ENCODE measurements at regions not wholly inside any gene's neighbourhood (a gene's known extent, or its start where the extent isn't known, plus 50 kb on each side); places are given as distances from the start of the nearest gene placed in this dataset.

DNA sequence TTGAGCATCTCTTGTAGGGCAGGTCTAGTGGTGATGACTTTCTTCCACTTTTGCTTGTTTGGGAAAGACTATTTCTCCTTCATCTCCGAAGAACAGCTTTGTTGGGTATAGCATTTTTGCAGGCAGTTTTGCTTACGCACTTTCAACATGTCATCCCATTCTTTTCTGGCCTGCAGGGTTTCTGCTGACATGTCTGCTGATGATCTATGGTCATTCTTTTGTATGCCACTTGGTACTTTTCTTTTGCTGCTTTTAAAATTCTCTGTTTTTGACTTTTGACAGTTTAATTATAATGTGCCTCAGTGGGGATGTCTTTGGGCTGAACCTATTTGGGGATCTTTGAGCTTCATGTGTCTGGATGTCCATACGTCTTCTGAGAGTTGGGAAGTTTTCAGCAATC, 78.2 kb downstream of the PTHLH start:
- H3K27ac ChIP-seq: no peak overlapping the region
- no peaks in the 10 kb centered on the region for H3K36me3 ChIP-seq (replicated peaks)
- in situ Hi-C loops (cut with HindIII; ENCODE audit: low pct_ligation_motif_present, low sequenced_read_pairs): no loop called here
- no peak for DNase-seq
- H3K4me3 ChIP-seq (ENCODE audit: low read depth, low read length): no peak overlapping the region
- H3K27me3 ChIP-seq (replicated peaks): no peaks in the 10 kb centered on the region
- TF ChIP-seq CTCF (IDR thresholded peaks at IDR 0.05; ENCODE audit: low read depth, low read length, missing control alignments): no peak

DNA sequence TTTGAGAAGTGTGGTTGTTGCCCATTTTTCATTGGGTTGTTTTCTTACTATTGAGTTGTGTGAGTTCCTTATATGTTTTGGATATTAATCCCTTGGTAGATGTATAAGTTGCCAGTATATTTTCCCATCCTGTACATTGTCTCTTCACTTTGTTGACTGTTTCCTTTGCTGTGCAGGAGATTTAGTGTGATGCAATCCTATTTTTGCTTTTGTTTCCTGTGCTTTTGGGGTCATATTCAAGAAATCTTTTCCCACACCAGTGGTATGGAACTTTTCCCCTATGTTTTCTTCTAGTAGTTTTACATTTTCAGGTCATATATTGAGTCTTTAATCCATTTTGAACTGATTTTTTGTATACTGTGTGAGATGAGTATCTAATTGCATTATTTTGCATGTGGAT, 92.8 kb downstream of the PTHLH start:
- DNase-seq: no peak
- in situ Hi-C loops (cut with HindIII; ENCODE audit: low pct_ligation_motif_present, low sequenced_read_pairs): no loop called here

DNA sequence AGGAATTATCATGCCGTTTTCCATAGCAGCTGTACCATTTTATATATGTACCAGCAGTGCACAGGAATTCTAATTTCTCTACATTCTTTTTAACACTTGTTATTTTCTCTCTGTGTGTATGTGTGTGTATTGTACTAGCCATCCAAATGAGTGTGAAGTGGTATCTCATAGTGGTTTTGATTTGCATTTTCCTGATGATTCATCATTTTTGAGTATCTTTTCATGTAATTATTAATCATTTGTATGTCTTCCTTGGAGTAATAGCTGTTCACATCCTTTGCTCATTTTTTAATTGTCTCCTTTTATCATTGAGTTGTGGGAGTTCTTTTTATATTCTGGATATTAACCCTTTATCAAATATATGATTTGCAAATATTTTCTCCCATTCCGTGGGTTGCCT, 95.6 kb upstream of the MANSC4 start:
- Histone ChIP-seq H3K27ac (no peak overlapping the region), H3K36me3 (replicated peaks) (no peaks in the 10 kb centered on the region), H3K4me3 (ENCODE audit: low read depth, low read length) (no peak overlapping the region), H3K27me3 (replicated peaks) (no peaks in the 10 kb centered on the region)
- DNase-seq: no peak
- no peak for TF ChIP-seq CTCF (IDR thresholded peaks at IDR 0.05; ENCODE audit: low read depth, low read length, missing control alignments)
- in situ Hi-C loops (cut with HindIII; ENCODE audit: low pct_ligation_motif_present, low sequenced_read_pairs): no loop called here

More for the DNA sequence above, 92.8 kb downstream of the PTHLH start:
- no peak for TF ChIP-seq CTCF (IDR thresholded peaks at IDR 0.05; ENCODE audit: low read depth, low read length, missing control alignments)
- Histone ChIP-seq H3K27me3 (replicated peaks) (no peaks in the 10 kb centered on the region), H3K36me3 (replicated peaks) (no peaks in the 10 kb centered on the region), H3K4me3 (ENCODE audit: low read depth, low read length) (no peak overlapping the region), H3K27ac (no peak overlapping the region)

- H3K27ac ChIP-seq: no peak overlapping the region
- TF ChIP-seq CTCF (IDR thresholded peaks at IDR 0.05; ENCODE audit: low read depth, low read length, missing control alignments): no peak
- no peak overlapping the region for H3K4me3 ChIP-seq (ENCODE audit: low read depth, low read length)
- in situ Hi-C loops (cut with HindIII; ENCODE audit: low pct_ligation_motif_present, low sequenced_read_pairs): no loop called here
- no peak for DNase-seq
- H3K27me3 ChIP-seq (replicated peaks): no peaks in the 10 kb centered on the region
- no peaks in the 10 kb centered on the region for H3K36me3 ChIP-seq (replicated peaks)
Observed at GRCh38 chr12:27873010-27873409, 93.0 kb upstream of the MANSC4 start.

DNA sequence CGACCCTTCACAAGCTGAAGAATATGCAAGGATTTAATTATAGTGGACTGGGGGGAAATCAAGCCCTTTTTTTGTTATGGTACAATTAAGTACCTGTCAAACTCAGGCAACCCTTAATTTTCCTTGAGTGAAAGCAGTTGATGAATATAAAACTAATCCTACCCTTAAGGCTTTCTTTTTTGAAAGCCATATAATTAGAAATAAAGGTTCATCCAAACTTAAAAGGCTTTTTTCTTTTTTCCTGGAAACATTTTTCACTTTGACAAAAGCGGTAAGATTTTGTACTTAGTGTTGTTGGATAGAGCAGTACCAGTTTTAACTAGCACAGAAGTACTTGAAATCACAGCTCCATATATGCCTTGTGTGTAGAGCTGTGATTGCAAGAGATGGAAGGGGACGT, 91.9 kb upstream of the MANSC4 start:
- Histone ChIP-seq H3K36me3 (replicated peaks) (no peaks in the 10 kb centered on the region), H3K4me3 (ENCODE audit: low read depth, low read length) (no peak overlapping the region), H3K27ac (no peak overlapping the region), H3K27me3 (replicated peaks) (no peaks in the 10 kb centered on the region)
- no peak for TF ChIP-seq CTCF (IDR thresholded peaks at IDR 0.05; ENCODE audit: low read depth, low read length, missing control alignments)
- no peak for DNase-seq
- in situ Hi-C loops (cut with HindIII; ENCODE audit: low pct_ligation_motif_present, low sequenced_read_pairs): no loop called here

DNA sequence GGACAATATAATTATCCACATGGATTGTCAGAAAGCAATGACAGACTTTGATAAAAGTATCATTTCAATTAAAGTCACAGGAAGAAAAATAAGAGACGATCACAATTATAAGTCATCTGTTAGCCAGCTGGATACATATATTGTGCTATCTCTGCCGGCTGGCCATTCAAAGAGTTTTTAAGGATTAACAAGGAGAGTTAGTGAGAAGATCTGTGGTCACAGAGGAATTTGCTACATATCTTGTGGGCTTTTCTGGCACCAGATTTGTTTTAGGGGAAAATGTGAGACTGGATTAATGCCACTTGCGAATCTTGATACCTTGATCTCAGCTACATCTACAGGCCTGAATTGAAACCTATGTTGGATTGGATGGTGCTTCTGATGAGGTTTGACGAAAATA, 90.9 kb upstream of the MANSC4 start:
- in situ Hi-C loops (cut with HindIII; ENCODE audit: low pct_ligation_motif_present, low sequenced_read_pairs): no loop called here
- Histone ChIP-seq H3K4me3 (ENCODE audit: low read depth, low read length) (no peak overlapping the region), H3K27ac (no peak overlapping the region), H3K36me3 (replicated peaks) (no peaks in the 10 kb centered on the region), H3K27me3 (replicated peaks) (no peaks in the 10 kb centered on the region)
- TF ChIP-seq CTCF (IDR thresholded peaks at IDR 0.05; ENCODE audit: low read depth, low read length, missing control alignments): no peak
- peak; percentile 70 for DNase-seq
